Spinal cord (tissue), 9 donors: ENCODE measurements at regions not wholly inside any gene's neighbourhood (a gene's known extent, or its start where the extent isn't known, plus 50 kb on each side); places are given as distances from the start of the nearest gene placed in this dataset.

Experiments
- DNase-seq, 6 donors: peaks; one replicate each; pipeline versions ENCODE4 v3.0.0 to v3.0.0-alpha.2; 2013 to 2015; ENCODE audit warnings: low spot score in 6 of 6, low read depth in 4 of 6
- H3K27ac ChIP-seq: one replicate; pipeline ENCODE4 v1.5.1; 2013; ENCODE audit warnings: low read depth, low read length, control low read depth
- H3K27me3 ChIP-seq: one replicate; pipeline ENCODE4 v1.6.1; 2013; ENCODE audit warnings: low read length; ENCODE audit not compliant: control insufficient read depth, insufficient read depth
- H3K36me3 ChIP-seq: one replicate; pipeline ENCODE4 v1.6.1; 2013; ENCODE audit warnings: low read length; ENCODE audit not compliant: control insufficient read depth, insufficient read depth
- H3K4me1 ChIP-seq: one replicate; pipeline ENCODE4 v1.6.1; 2013; ENCODE audit warnings: low read length; ENCODE audit not compliant: control insufficient read depth, insufficient read depth
- H3K4me3 ChIP-seq: one replicate; pipeline ENCODE4 v1.5.1; 2013; ENCODE audit warnings: low read depth, low read length, control low read depth
- H3K9me3 ChIP-seq: one replicate; pipeline ENCODE4 v1.6.1; 2013; ENCODE audit warnings: low read length; ENCODE audit not compliant: control insufficient read depth, insufficient read depth
- WGBS: methylation state at CpG from one replicate; pipeline ENCODE4 v1.1.5; 2013; ENCODE audit warnings: missing lambda C conversion rate; ENCODE audit not compliant: insufficient coverage; 5-methylcytosine and 5-hydroxymethylcytosine counted together
- donor health status: healthy.

GRCh38 chr11:134637091-134638015 is 225.3 kb upstream of the B3GAT1 start:
- H3K9me3 ChIP-seq: no peaks in the 10 kb centered on the region
- no peak overlapping the region for H3K4me3 ChIP-seq
- no peak for DNase-seq
- no peaks in the 10 kb centered on the region for H3K36me3 ChIP-seq
- no peak overlapping the region for H3K27ac ChIP-seq
- peaks cover 7% of the 10 kb centered on the region for H3K4me1 ChIP-seq
- WGBS: 85% methylated on average over 10 of the region's 11 CpGs
- H3K27me3 ChIP-seq: peaks cover 6% of the 10 kb centered on the region

- peaks cover 7% of the 10 kb centered on the region for H3K4me1 ChIP-seq
- no peak overlapping the region for H3K4me3 ChIP-seq
- H3K36me3 ChIP-seq: no peaks in the 10 kb centered on the region
- H3K9me3 ChIP-seq: no peaks in the 10 kb centered on the region
- peaks cover 2% of the 10 kb centered on the region for H3K27me3 ChIP-seq
- DNase-seq: no peak
- WGBS: 56% methylated on average over 12 of the region's 12 CpGs
- H3K27ac ChIP-seq: no peak overlapping the region
Measured at GRCh38 chr11:134636071-134636470, 224.0 kb upstream of the B3GAT1 start.

GRCh38 chr11:134634897-134635831 is 223.1 kb upstream of the B3GAT1 start:
- 75% methylated on average over 15 of the region's 22 CpGs for WGBS
- no peaks in the 10 kb centered on the region for H3K9me3 ChIP-seq
- peaks cover 2% of the 10 kb centered on the region for H3K27me3 ChIP-seq
- H3K27ac ChIP-seq: no peak overlapping the region
- DNase-seq: peak in 5 of 6 donors; percentile 14 to 78 (median 18)
- H3K36me3 ChIP-seq: no peaks in the 10 kb centered on the region
- H3K4me1 ChIP-seq: peaks cover 7% of the 10 kb centered on the region
- no peak overlapping the region for H3K4me3 ChIP-seq

GRCh38 chr11:134633276-134633675 is 221.2 kb upstream of the B3GAT1 start:
- H3K4me3 ChIP-seq: no peak overlapping the region
- DNase-seq: no peak
- H3K27me3 ChIP-seq: no peaks in the 10 kb centered on the region
- peaks cover 7% of the 10 kb centered on the region for H3K4me1 ChIP-seq
- no peaks in the 10 kb centered on the region for H3K36me3 ChIP-seq
- WGBS: 97% methylated on average over 6 of the region's 6 CpGs
- H3K27ac ChIP-seq: no peak overlapping the region
- no peaks in the 10 kb centered on the region for H3K9me3 ChIP-seq

GRCh38 chr11:134632347-134633119 is 220.5 kb upstream of the B3GAT1 start:
- Histone ChIP-seq H3K4me3 (no peak overlapping the region), H3K9me3 (no peaks in the 10 kb centered on the region), H3K4me1 (peaks cover 7% of the 10 kb centered on the region), H3K36me3 (no peaks in the 10 kb centered on the region), H3K27me3 (no peaks in the 10 kb centered on the region), H3K27ac (no peak overlapping the region)
- DNase-seq: no peak
- WGBS: 81% methylated on average over 14 of the region's 16 CpGs

GRCh38 chr11:134630861-134631260 is 218.8 kb upstream of the B3GAT1 start:
- Histone ChIP-seq H3K27me3 (no peaks in the 10 kb centered on the region), H3K27ac (no peak overlapping the region), H3K4me1 (peaks cover 3% of the 10 kb centered on the region), H3K4me3 (no peak overlapping the region), H3K36me3 (no peaks in the 10 kb centered on the region), H3K9me3 (no peaks in the 10 kb centered on the region)
- 77% methylated on average over 6 of the region's 13 CpGs for WGBS
- no peak for DNase-seq

- Histone ChIP-seq H3K36me3 (no peaks in the 10 kb centered on the region), H3K27me3 (no peaks in the 10 kb centered on the region), H3K27ac (no peak overlapping the region), H3K9me3 (no peaks in the 10 kb centered on the region), H3K4me1 (no peaks in the 10 kb centered on the region), H3K4me3 (no peak overlapping the region)
- DNase-seq: no peak
- 100% methylated on average over 1 of the region's 6 CpGs for WGBS
Measured at GRCh38 chr11:134628426-134628825, 216.4 kb upstream of the B3GAT1 start.

GRCh38 chr11:134626032-134626431 is 214.0 kb upstream of the B3GAT1 start:
- Histone ChIP-seq H3K27me3 (no peaks in the 10 kb centered on the region), H3K36me3 (no peaks in the 10 kb centered on the region), H3K4me3 (no peak overlapping the region), H3K27ac (no peak overlapping the region), H3K4me1 (no peaks in the 10 kb centered on the region), H3K9me3 (no peaks in the 10 kb centered on the region)
- WGBS: 89% methylated on average over 4 of the region's 4 CpGs
- no peak for DNase-seq

GRCh38 chr11:134625631-134626030 is 213.6 kb upstream of the B3GAT1 start:
- Histone ChIP-seq H3K4me3 (no peak overlapping the region), H3K4me1 (no peaks in the 10 kb centered on the region), H3K27ac (no peak overlapping the region), H3K36me3 (no peaks in the 10 kb centered on the region), H3K9me3 (no peaks in the 10 kb centered on the region), H3K27me3 (no peaks in the 10 kb centered on the region)
- no peak for DNase-seq
- WGBS: 83% methylated on average over 3 of the region's 3 CpGs
